C4-2B (cell line): ENCODE measurements at regions not wholly inside any gene's neighbourhood (a gene's known extent, or its start where the extent isn't known, plus 50 kb on each side); places are given as distances from the start of the nearest gene placed in this dataset.

Experiments
- CTCF ChIP-seq: fragments of 450-650 bp; conservative IDR thresholded peaks from 2 replicates; pipeline ENCODE4 v1.5.1; 2017; ENCODE audit warnings: mild to moderate bottlenecking
- ZFX ChIP-seq: fragments of 450-650 bp; IDR thresholded peaks from 2 replicates; pipeline ENCODE4 v1.6.1; 2017

GRCh38 chr2:24418166-24418841 is 58.0 kb upstream of the ITSN2 start:
- no peak for TF ChIP-seq CTCF
- TF ChIP-seq ZFX: no peak
